HG03442 (cell line): ENCODE measurements at regions not wholly inside any gene's neighbourhood (a gene's known extent, or its start where the extent isn't known, plus 50 kb on each side); places are given as distances from the start of the nearest gene placed in this dataset.

Source experiments
- ATAC-seq: cut with Tn5 transposase; IDR thresholded peaks from one replicate; pipeline ENCODE4 v1.9.1; 2021; ENCODE audit warnings: mild to moderate bottlenecking, moderate library complexity; ENCODE audit not compliant: unreplicated experiment

- no peak for ATAC-seq
Measured at GRCh38 chr2:105652014-105652796, 92.5 kb upstream of the NCK2 start.

GRCh38 chr2:105649534-105649933, 95.2 kb upstream of the NCK2 start:
- no peak for ATAC-seq

GRCh38 chr2:105647731-105648130, 97.0 kb upstream of the NCK2 start:
- ATAC-seq: no peak

- no peak for ATAC-seq
Measured at GRCh38 chr2:105646774-105647076, 98.0 kb upstream of the NCK2 start.

- no peak for ATAC-seq
Measured at GRCh38 chr2:105645938-105646773, 98.6 kb upstream of the NCK2 start.

GRCh38 chr2:105645031-105645937, 99.4 kb upstream of the NCK2 start:
- ATAC-seq: no peak

GRCh38 chr2:105644174-105644980, 100.3 kb upstream of the NCK2 start:
- no peak for ATAC-seq

- no peak for ATAC-seq
Measured at GRCh38 chr2:105643405-105644173, 101.1 kb upstream of the NCK2 start.

GRCh38 chr2:105641389-105641811, 103.3 kb upstream of the NCK2 start:
- no peak for ATAC-seq

GRCh38 chr2:105640246-105640645, 104.5 kb upstream of the NCK2 start:
- no peak for ATAC-seq

- ATAC-seq: no peak
Measured at GRCh38 chr2:105636109-105636740, 108.5 kb upstream of the NCK2 start.

GRCh38 chr2:105635564-105635963, 109.1 kb upstream of the NCK2 start:
- no peak for ATAC-seq

- no peak for ATAC-seq
Measured at GRCh38 chr2:105634198-105634597, 110.5 kb upstream of the NCK2 start.

GRCh38 chr2:105631922-105632321, 112.8 kb upstream of the NCK2 start:
- no peak for ATAC-seq

GRCh38 chr2:105631011-105631410, 113.7 kb upstream of the NCK2 start:
- ATAC-seq: no peak

- ATAC-seq: no peak
Measured at GRCh38 chr2:105629634-105630033, 115.1 kb upstream of the NCK2 start.

GRCh38 chr2:105627534-105627933, 117.2 kb upstream of the NCK2 start:
- ATAC-seq: no peak

GRCh38 chr2:105626966-105627340, 117.8 kb upstream of the NCK2 start:
- no peak for ATAC-seq
